ENCODE measurements at regions not wholly inside any gene's neighbourhood (a gene's known extent, or its start where the extent isn't known, plus 50 kb on each side); places are given as distances from the start of the nearest gene placed in this dataset.

GRCh38 chr20:60078351-60079250, 120.4 kb downstream of the CDH26 start:
- no peaks in the 10 kb centered on the region for H3K4me1 Mint-ChIP-seq
- no peak overlapping the region for H3K4me3 Mint-ChIP-seq
- DNase-seq (no peak), ATAC-seq (ENCODE audit: low read depth) (no peak)
- H3K36me3 Mint-ChIP-seq (ENCODE audit: low read depth): no peaks in the 10 kb centered on the region
- intact Hi-C loops (cut with micrococcal nuclease): no loop called here
- H3K27me3 Mint-ChIP-seq: no peaks in the 10 kb centered on the region
- CTCF ChIA-PET: no interaction called here
- POLR2A ChIA-PET: no interaction called here
- no peak for TF ChIP-seq CTCF (IDR thresholded peaks at IDR 0.05)
- H3K27ac Mint-ChIP-seq: no peak overlapping the region
- peaks cover 4% of the 10 kb centered on the region for H3K9me3 Mint-ChIP-seq

GRCh38 chr20:60080401-60080800, 122.2 kb downstream of the CDH26 start:
- intact Hi-C loops (cut with micrococcal nuclease): no loop called here
- ChIA-PET POLR2A (no interaction called here), CTCF (interaction anchor here (0.9 kb wide), 1 partner anchor 23 kb away, joined by 3 read pairs; no protein-coding TSS in a partner anchor)
- Mint-ChIP-seq H3K4me3 (no peak overlapping the region), H3K27me3 (no peaks in the 10 kb centered on the region), H3K36me3 (ENCODE audit: low read depth) (no peaks in the 10 kb centered on the region), H3K27ac (no peak overlapping the region), H3K4me1 (no peaks in the 10 kb centered on the region), H3K9me3 (peaks cover 4% of the 10 kb centered on the region)
- DNase-seq (no peak), ATAC-seq (ENCODE audit: low read depth) (no peak)
- TF ChIP-seq CTCF (IDR thresholded peaks at IDR 0.05): no peak

GRCh38 chr20:60085551-60086132, 127.4 kb downstream of the CDH26 start:
- ChIA-PET CTCF (no interaction called here), POLR2A (no interaction called here)
- DNase-seq (no peak), ATAC-seq (ENCODE audit: low read depth) (no peak)
- intact Hi-C loops (cut with micrococcal nuclease): no loop called here
- Mint-ChIP-seq H3K9me3 (peaks cover 4% of the 10 kb centered on the region), H3K27me3 (peaks cover 23% of the 10 kb centered on the region), H3K27ac (no peak overlapping the region), H3K4me1 (no peaks in the 10 kb centered on the region), H3K4me3 (no peak overlapping the region), H3K36me3 (ENCODE audit: low read depth) (no peaks in the 10 kb centered on the region)
- TF ChIP-seq CTCF (IDR thresholded peaks at IDR 0.05): no peak

- ATAC-seq (ENCODE audit: low read depth) (no peak), DNase-seq (no peak)
- Mint-ChIP-seq H3K27ac (no peak overlapping the region), H3K4me1 (no peaks in the 10 kb centered on the region), H3K4me3 (no peak overlapping the region), H3K27me3 (peaks cover 23% of the 10 kb centered on the region), H3K9me3 (peaks cover 4% of the 10 kb centered on the region), H3K36me3 (ENCODE audit: low read depth) (no peaks in the 10 kb centered on the region)
- intact Hi-C loops (cut with micrococcal nuclease): no loop called here
- ChIA-PET POLR2A (no interaction called here), CTCF (no interaction called here)
- TF ChIP-seq CTCF (IDR thresholded peaks at IDR 0.05): no peak
Observed at GRCh38 chr20:60086821-60087562, 128.8 kb downstream of the CDH26 start.

GRCh38 chr20:60087563-60088105, 129.4 kb downstream of the CDH26 start:
- POLR2A ChIA-PET: no interaction called here
- CTCF ChIA-PET: no interaction called here
- Mint-ChIP-seq H3K9me3 (peaks cover 4% of the 10 kb centered on the region), H3K27ac (no peak overlapping the region), H3K27me3 (peaks cover 23% of the 10 kb centered on the region), H3K4me1 (no peaks in the 10 kb centered on the region), H3K4me3 (no peak overlapping the region), H3K36me3 (ENCODE audit: low read depth) (no peaks in the 10 kb centered on the region)
- intact Hi-C loops (cut with micrococcal nuclease): no loop called here
- DNase-seq: no peak
- no peak for TF ChIP-seq CTCF (IDR thresholded peaks at IDR 0.05)
- no peak for ATAC-seq (ENCODE audit: low read depth)

Measured in activated B cell treated with CpG ODN at 0.5 μM for 24 hours (primary cell).